Smooth muscle cell (in vitro differentiated cells): ENCODE measurements at regions not wholly inside any gene's neighbourhood (a gene's known extent, or its start where the extent isn't known, plus 50 kb on each side); places are given as distances from the start of the nearest gene placed in this dataset.

Experiments used
- DNase-seq: peaks from one replicate; lab custom pipeline; 2025; ENCODE audit not compliant: unreplicated experiment; lab: John Stamatoyannopoulos, UW
- H2AFZ ChIP-seq: fragments of 200-600 bp; sonication (generic); 2 replicates; pipeline ENCODE4 v1.6.0; 2016; ENCODE audit warnings: antibody characterized with exemption, low read depth, mild to moderate bottlenecking
- H3F3A ChIP-seq: fragments of 200-600 bp; sonication (generic); 2 replicates; pipeline ENCODE4 v1.6.0; 2017; ENCODE audit warnings: antibody characterized with exemption, low read depth
- H3K27ac ChIP-seq: fragments of 200-600 bp; sonication (generic); 2 replicates; pipeline ENCODE4 v1.5.1; 2016; ENCODE audit warnings: low read depth, mild to moderate bottlenecking
- H3K27me3 ChIP-seq: fragments of 200-600 bp; sonication (generic); 2 replicates; pipeline ENCODE4 v1.6.1; 2016; ENCODE audit warnings: low read depth, mild to moderate bottlenecking
- H3K36me3 ChIP-seq: fragments of 200-600 bp; sonication (generic); 2 replicates; pipeline ENCODE4 v1.5.1; 2016; ENCODE audit warnings: low read depth
- H3K4me1 ChIP-seq: fragments of 200-600 bp; sonication (generic); 2 replicates; pipeline ENCODE4 v1.5.1; 2016; ENCODE audit warnings: low read depth
- H3K4me2 ChIP-seq: fragments of 200-600 bp; sonication (generic); 2 replicates; pipeline ENCODE4 v1.6.0; 2016; ENCODE audit warnings: mild to moderate bottlenecking
- H3K4me3 ChIP-seq: fragments of 200-600 bp; sonication (generic); 2 replicates; pipeline ENCODE4 v1.5.1; 2016; ENCODE audit warnings: mild to moderate bottlenecking
- H3K79me2 ChIP-seq: fragments of 200-600 bp; sonication (generic); 2 replicates; pipeline ENCODE4 v1.6.0; 2016; ENCODE audit warnings: low read depth, mild to moderate bottlenecking
- H3K9ac ChIP-seq: fragments of 200-600 bp; sonication (generic); 2 replicates; pipeline ENCODE4 v1.6.0; 2016; ENCODE audit warnings: low read depth
- H3K9me3 ChIP-seq: fragments of 200-600 bp; sonication (generic); replicated peaks from 2 replicates; pipeline ENCODE4 v1.5.1; 2016; ENCODE audit warnings: low read depth
- H4K20me1 ChIP-seq: fragments of 200-600 bp; sonication (generic); 2 replicates; pipeline ENCODE4 v1.6.0; 2016; ENCODE audit warnings: low read depth
- CTCF ChIP-seq: fragments of 200-600 bp; sonication (generic); IDR thresholded peaks from 2 replicates; pipeline ENCODE4 v1.5.1; 2017; ENCODE audit warnings: borderline replicate concordance, mild to moderate bottlenecking, antibody characterized with exemption; ENCODE audit not compliant: insufficient read depth, poor library complexity, severe bottlenecking
- WGBS: methylation state at CpG from one replicate; pipeline ENCODE4 v1.1.7; 2016; ENCODE audit warnings: low lambda C conversion rate; 5-methylcytosine and 5-hydroxymethylcytosine counted together

- no peak for TF ChIP-seq CTCF
- DNase-seq, result no peak
- no peaks in the 10 kb centered on the region for H3K27me3 ChIP-seq
- no peak overlapping the region for H2AFZ ChIP-seq
- no peaks in the 10 kb centered on the region for H3K9me3 ChIP-seq
- H3K4me1 ChIP-seq, result no peaks in the 10 kb centered on the region
- no peaks in the 10 kb centered on the region for H4K20me1 ChIP-seq
- H3F3A ChIP-seq, result no peaks in the 10 kb centered on the region
- H3K36me3 ChIP-seq, result no peaks in the 10 kb centered on the region
- H3K79me2 ChIP-seq, result no peaks in the 10 kb centered on the region
- no peak overlapping the region for H3K4me2 ChIP-seq
- no peak overlapping the region for H3K4me3 ChIP-seq
- no peak overlapping the region for H3K9ac ChIP-seq
- H3K27ac ChIP-seq, result no peak overlapping the region
Observed at GRCh38 chr10:33800986-33801385, 466.5 kb upstream of the NRP1 start.

GRCh38 chr10:33800545-33800944, 466.1 kb upstream of the NRP1 start:
- Histone ChIP-seq H3K4me3 (no peak overlapping the region), H4K20me1 (no peaks in the 10 kb centered on the region), H3K79me2 (no peaks in the 10 kb centered on the region), H3K27ac (no peak overlapping the region), H3F3A (no peaks in the 10 kb centered on the region), H3K36me3 (no peaks in the 10 kb centered on the region), H3K27me3 (no peaks in the 10 kb centered on the region), H3K4me2 (no peak overlapping the region), H3K4me1 (no peaks in the 10 kb centered on the region), H3K9me3 (no peaks in the 10 kb centered on the region), H3K9ac (no peak overlapping the region), H2AFZ (no peak overlapping the region)
- no peak for DNase-seq
- TF ChIP-seq CTCF, result no peak
- WGBS, result 86% methylated on average over 5 of the region's 5 CpGs

GRCh38 chr10:33799944-33800323, 465.5 kb upstream of the NRP1 start:
- DNase-seq, result no peak
- Histone ChIP-seq H3K9me3 (no peaks in the 10 kb centered on the region), H4K20me1 (no peaks in the 10 kb centered on the region), H3K79me2 (no peaks in the 10 kb centered on the region), H3K4me3 (no peak overlapping the region), H3K36me3 (no peaks in the 10 kb centered on the region), H2AFZ (no peak overlapping the region), H3K9ac (no peak overlapping the region), H3K27ac (no peak overlapping the region), H3K4me1 (no peaks in the 10 kb centered on the region), H3K27me3 (no peaks in the 10 kb centered on the region), H3F3A (no peaks in the 10 kb centered on the region), H3K4me2 (no peak overlapping the region)
- TF ChIP-seq CTCF, result no peak
- 97% methylated on average over 5 of the region's 5 CpGs for WGBS

GRCh38 chr10:33799281-33799943, 464.9 kb upstream of the NRP1 start:
- Histone ChIP-seq H2AFZ (no peak overlapping the region), H3K4me2 (peak overlapping the region; percentile 35), H3K27ac (no peak overlapping the region), H4K20me1 (no peaks in the 10 kb centered on the region), H3K36me3 (no peaks in the 10 kb centered on the region), H3K9ac (no peak overlapping the region), H3K9me3 (no peaks in the 10 kb centered on the region), H3F3A (no peaks in the 10 kb centered on the region), H3K27me3 (no peaks in the 10 kb centered on the region), H3K4me3 (no peak overlapping the region), H3K4me1 (no peaks in the 10 kb centered on the region), H3K79me2 (no peaks in the 10 kb centered on the region)
- DNase-seq, result no peak
- no peak for TF ChIP-seq CTCF
- 7% methylated on average over 4 of the region's 4 CpGs for WGBS
